Liver (tissue), 3 donors: ENCODE measurements at regions not wholly inside any gene's neighbourhood (a gene's known extent, or its start where the extent isn't known, plus 50 kb on each side); places are given as distances from the start of the nearest gene placed in this dataset.

Source experiments
- HNF4A ChIP-seq, 2 donors: conservative IDR thresholded peaks; 2 replicates each; pipeline ENCODE4 v1.6.1; 2016; ENCODE audit warnings: antibody characterized with exemption in 2 of 2, mild to moderate bottlenecking in 2 of 2
- SP1 ChIP-seq: IDR thresholded peaks from 2 replicates; pipeline ENCODE4 v1.6.1; 2018; ENCODE audit warnings: antibody characterized with exemption, mild to moderate bottlenecking
- YY1 ChIP-seq: IDR thresholded peaks from 2 replicates; pipeline ENCODE4 v1.6.1; 2016; ENCODE audit warnings: antibody characterized with exemption, mild to moderate bottlenecking
- TF ChIP-seq, protein P1 (sequence below): fragments of 150-350 bp; IDR thresholded peaks from 2 replicates; pipeline ENCODE4 v1.5.1; 2017; ENCODE audit warnings: improper control_type of control experiment, low read depth, low read length; ENCODE audit not compliant: missing input control
- TF ChIP-seq, protein P2 (sequence below): IDR thresholded peaks from 2 replicates; pipeline ENCODE4 v1.6.1; 2016; ENCODE audit warnings: antibody characterized with exemption
- donor health status: healthy.
- donor health status: healthy.

DNA sequence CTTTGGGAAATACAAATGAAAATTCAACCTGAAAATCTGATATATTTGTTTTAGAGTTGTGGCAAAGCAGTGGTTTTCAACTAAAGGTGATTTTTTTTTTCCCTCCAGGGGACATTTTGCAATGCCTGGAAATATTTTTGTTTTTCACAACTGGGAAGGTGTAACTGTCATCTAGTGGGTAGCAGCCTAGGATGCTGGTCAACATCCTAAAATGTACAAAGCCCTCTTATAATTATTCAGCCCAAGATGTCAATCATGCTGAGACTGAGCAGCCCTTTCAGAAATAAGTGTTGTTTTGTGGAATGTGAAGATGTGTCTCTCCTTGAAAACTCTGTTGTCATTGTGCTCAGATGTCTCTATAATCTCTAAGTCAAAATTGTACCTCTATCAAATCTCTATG, 95.2 kb upstream of the NCAM2 start:
- TF ChIP-seq, protein P1, sequence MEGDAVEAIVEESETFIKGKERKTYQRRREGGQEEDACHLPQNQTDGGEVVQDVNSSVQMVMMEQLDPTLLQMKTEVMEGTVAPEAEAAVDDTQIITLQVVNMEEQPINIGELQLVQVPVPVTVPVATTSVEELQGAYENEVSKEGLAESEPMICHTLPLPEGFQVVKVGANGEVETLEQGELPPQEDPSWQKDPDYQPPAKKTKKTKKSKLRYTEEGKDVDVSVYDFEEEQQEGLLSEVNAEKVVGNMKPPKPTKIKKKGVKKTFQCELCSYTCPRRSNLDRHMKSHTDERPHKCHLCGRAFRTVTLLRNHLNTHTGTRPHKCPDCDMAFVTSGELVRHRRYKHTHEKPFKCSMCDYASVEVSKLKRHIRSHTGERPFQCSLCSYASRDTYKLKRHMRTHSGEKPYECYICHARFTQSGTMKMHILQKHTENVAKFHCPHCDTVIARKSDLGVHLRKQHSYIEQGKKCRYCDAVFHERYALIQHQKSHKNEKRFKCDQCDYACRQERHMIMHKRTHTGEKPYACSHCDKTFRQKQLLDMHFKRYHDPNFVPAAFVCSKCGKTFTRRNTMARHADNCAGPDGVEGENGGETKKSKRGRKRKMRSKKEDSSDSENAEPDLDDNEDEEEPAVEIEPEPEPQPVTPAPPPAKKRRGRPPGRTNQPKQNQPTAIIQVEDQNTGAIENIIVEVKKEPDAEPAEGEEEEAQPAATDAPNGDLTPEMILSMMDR: no peak
- TF ChIP-seq HNF4A (conservative IDR thresholded peaks at IDR 0.05) (no peak), YY1 (no peak), SP1 (no peak)
- TF ChIP-seq, protein P2, sequence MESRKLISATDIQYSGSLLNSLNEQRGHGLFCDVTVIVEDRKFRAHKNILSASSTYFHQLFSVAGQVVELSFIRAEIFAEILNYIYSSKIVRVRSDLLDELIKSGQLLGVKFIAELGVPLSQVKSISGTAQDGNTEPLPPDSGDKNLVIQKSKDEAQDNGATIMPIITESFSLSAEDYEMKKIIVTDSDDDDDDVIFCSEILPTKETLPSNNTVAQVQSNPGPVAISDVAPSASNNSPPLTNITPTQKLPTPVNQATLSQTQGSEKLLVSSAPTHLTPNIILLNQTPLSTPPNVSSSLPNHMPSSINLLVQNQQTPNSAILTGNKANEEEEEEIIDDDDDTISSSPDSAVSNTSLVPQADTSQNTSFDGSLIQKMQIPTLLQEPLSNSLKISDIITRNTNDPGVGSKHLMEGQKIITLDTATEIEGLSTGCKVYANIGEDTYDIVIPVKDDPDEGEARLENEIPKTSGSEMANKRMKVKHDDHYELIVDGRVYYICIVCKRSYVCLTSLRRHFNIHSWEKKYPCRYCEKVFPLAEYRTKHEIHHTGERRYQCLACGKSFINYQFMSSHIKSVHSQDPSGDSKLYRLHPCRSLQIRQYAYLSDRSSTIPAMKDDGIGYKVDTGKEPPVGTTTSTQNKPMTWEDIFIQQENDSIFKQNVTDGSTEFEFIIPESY: no peak
